HL-60 (cell line): ENCODE measurements at regions not wholly inside any gene's neighbourhood (a gene's known extent, or its start where the extent isn't known, plus 50 kb on each side); places are given as distances from the start of the nearest gene placed in this dataset.

Experiments
- DNase-seq, 2 experiments: peaks; one replicate each; pipeline ENCODE4 v3.0.0-alpha.2; 2010 to 2020; ENCODE audit warnings: low read depth in 1 of 2, low spot score in 1 of 2
- H3K27ac ChIP-seq: fragments of 250-450 bp; sonication (Bioruptor Pico); replicated peaks from 2 replicates; pipeline ENCODE4 v1.5.1; 2020; ENCODE audit warnings: mild to moderate bottlenecking, moderate library complexity
- H3K27me3 ChIP-seq: fragments of 250-450 bp; sonication (Bioruptor Pico); 2 replicates; pipeline ENCODE4 v1.5.1; 2021; ENCODE audit warnings: mild to moderate bottlenecking, moderate library complexity; ENCODE audit not compliant: insufficient read depth, poor library complexity, severe bottlenecking
- H3K4me3 ChIP-seq: replicated peaks from 2 replicates; pipeline ENCODE4 v1.5.1; 2011; ENCODE audit warnings: mild to moderate bottlenecking, control low read depth, low read length; ENCODE audit not compliant: insufficient read depth
- CTCF ChIP-seq: IDR thresholded peaks from one replicate; pipeline ENCODE4 v1.5.1; 2011; ENCODE audit warnings: low read length, control low read depth, inconsistent platforms; ENCODE audit not compliant: insufficient read depth
- GABPA ChIP-seq: IDR thresholded peaks from 2 replicates; pipeline ENCODE4 v1.6.1; 2012; ENCODE audit warnings: low read depth
- POLR2AphosphoS5 ChIP-seq: IDR thresholded peaks from 2 replicates; pipeline ENCODE4 v1.6.1; 2012; ENCODE audit warnings: low read depth
- SPI1 ChIP-seq: IDR thresholded peaks from 2 replicates; pipeline ENCODE4 v1.6.1; 2012; ENCODE audit warnings: low read depth, mild to moderate bottlenecking, borderline replicate concordance
- TF ChIP-seq, protein P1 (sequence below): IDR thresholded peaks from 2 replicates; pipeline ENCODE4 v1.6.1; 2012; ENCODE audit warnings: low read depth; ENCODE audit not compliant: insufficient replicate concordance

GRCh38 chr20:50356962-50357782 is 153.0 kb upstream of the PTPN1 start:
- TF ChIP-seq SPI1: no peak
- TF ChIP-seq CTCF: no peak
- TF ChIP-seq GABPA: no peak
- no peak for TF ChIP-seq POLR2AphosphoS5
- TF ChIP-seq, protein P1, sequence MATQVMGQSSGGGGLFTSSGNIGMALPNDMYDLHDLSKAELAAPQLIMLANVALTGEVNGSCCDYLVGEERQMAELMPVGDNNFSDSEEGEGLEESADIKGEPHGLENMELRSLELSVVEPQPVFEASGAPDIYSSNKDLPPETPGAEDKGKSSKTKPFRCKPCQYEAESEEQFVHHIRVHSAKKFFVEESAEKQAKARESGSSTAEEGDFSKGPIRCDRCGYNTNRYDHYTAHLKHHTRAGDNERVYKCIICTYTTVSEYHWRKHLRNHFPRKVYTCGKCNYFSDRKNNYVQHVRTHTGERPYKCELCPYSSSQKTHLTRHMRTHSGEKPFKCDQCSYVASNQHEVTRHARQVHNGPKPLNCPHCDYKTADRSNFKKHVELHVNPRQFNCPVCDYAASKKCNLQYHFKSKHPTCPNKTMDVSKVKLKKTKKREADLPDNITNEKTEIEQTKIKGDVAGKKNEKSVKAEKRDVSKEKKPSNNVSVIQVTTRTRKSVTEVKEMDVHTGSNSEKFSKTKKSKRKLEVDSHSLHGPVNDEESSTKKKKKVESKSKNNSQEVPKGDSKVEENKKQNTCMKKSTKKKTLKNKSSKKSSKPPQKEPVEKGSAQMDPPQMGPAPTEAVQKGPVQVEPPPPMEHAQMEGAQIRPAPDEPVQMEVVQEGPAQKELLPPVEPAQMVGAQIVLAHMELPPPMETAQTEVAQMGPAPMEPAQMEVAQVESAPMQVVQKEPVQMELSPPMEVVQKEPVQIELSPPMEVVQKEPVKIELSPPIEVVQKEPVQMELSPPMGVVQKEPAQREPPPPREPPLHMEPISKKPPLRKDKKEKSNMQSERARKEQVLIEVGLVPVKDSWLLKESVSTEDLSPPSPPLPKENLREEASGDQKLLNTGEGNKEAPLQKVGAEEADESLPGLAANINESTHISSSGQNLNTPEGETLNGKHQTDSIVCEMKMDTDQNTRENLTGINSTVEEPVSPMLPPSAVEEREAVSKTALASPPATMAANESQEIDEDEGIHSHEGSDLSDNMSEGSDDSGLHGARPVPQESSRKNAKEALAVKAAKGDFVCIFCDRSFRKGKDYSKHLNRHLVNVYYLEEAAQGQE: no peak
- H3K4me3 ChIP-seq: no peak overlapping the region
- no peak for DNase-seq
- no peak overlapping the region for H3K27ac ChIP-seq
- no peaks in the 10 kb centered on the region for H3K27me3 ChIP-seq

- no peak for DNase-seq
- Histone ChIP-seq H3K4me3 (no peak overlapping the region), H3K27ac (no peak overlapping the region), H3K27me3 (no peaks in the 10 kb centered on the region)
- no peak for TF ChIP-seq CTCF
- no peak for TF ChIP-seq POLR2AphosphoS5
- no peak for TF ChIP-seq GABPA
- TF ChIP-seq, protein P1: no peak
- TF ChIP-seq SPI1: no peak
Observed at GRCh38 chr20:50357783-50358161, 152.4 kb upstream of the PTPN1 start.

DNA sequence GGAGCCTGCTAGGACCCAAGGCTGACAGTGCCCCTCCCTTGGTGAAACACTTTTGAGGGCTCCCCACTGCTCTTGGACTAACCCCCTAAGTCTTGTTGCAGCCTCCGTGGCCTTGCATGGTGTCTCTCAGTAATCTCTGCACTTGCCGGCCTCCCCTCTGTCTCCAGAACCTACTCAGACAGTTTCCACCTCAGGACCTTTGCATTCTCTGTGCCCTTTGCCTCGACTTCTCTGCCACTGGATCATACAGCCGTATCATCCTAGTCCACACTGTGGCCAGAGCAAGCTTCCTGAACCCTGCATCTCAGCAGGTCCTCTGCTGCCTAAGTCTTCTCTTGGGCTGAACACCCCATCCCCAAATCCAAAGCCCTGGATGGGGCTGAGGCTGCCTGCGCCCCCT is 152.0 kb upstream of the PTPN1 start:
- no peak for DNase-seq
- no peak overlapping the region for H3K4me3 ChIP-seq
- TF ChIP-seq SPI1 (no peak), CTCF (no peak), GABPA (no peak), POLR2AphosphoS5 (no peak)
- TF ChIP-seq, protein P1: no peak
- no peak overlapping the region for H3K27ac ChIP-seq
- H3K27me3 ChIP-seq: no peaks in the 10 kb centered on the region
